Testis (tissue), 2 donors: ENCODE measurements at regions not wholly inside any gene's neighbourhood (a gene's known extent, or its start where the extent isn't known, plus 50 kb on each side); places are given as distances from the start of the nearest gene placed in this dataset.

Experiments
- DNase-seq: peaks from one replicate; pipeline ENCODE4 v3.0.0-alpha.2; 2019
- H3K27ac ChIP-seq, 2 donors: fragments of 200-600 bp; sonication (generic); one replicate each; pipeline ENCODE4 v1.5.1; 2019
- H3K27me3 ChIP-seq: fragments of 200-600 bp; sonication (generic); one replicate; pipeline ENCODE4 v1.5.1; 2019
- H3K36me3 ChIP-seq: fragments of 200-600 bp; sonication (generic); one replicate; pipeline ENCODE4 v1.5.1; 2017; ENCODE audit warnings: low read depth; ENCODE audit errors: missing control alignments
- H3K4me1 ChIP-seq: fragments of 200-600 bp; sonication (generic); one replicate; pipeline ENCODE4 v1.5.1; 2019
- H3K4me3 ChIP-seq, 2 donors: fragments of 200-600 bp; sonication (generic); one replicate each; pipeline ENCODE4 v1.5.1; 2017 to 2019
- H3K9me3 ChIP-seq: fragments of 200-600 bp; sonication (generic); one replicate; pipeline ENCODE4 v1.5.1; 2017
- POLR2A ChIP-seq: fragments of 450-650 bp; IDR thresholded peaks from one replicate; pipeline ENCODE4 v1.6.1; 2017; ENCODE audit warnings: antibody characterized with exemption, mild to moderate bottlenecking, moderate library complexity
- WGBS, 2 donors: methylation state at CpG; one replicate each; pipeline ENCODE4 v1.1.5; 2018; 5-methylcytosine and 5-hydroxymethylcytosine counted together
- intact Hi-C: fragments of 100-400 bp; cut with DNase I; formaldehyde crosslinking; loops from one replicate; pipeline ENCODE4 v1.15.1; 2023; ENCODE audit warnings: low total_unique reads
- TF ChIP-seq, protein P1 (sequence below), 3 experiments: fragments of 450-650 bp in 2 of 3; fragments of 200-600 bp in 1 of 3; sonication (generic) in 1 of 3; IDR thresholded peaks; one replicate each; pipeline ENCODE4 v1.5.1; 2016 to 2019; ENCODE audit warnings: antibody characterized with exemption in 3 of 3, mild to moderate bottlenecking in 2 of 3, moderate library complexity in 1 of 3

DNA sequence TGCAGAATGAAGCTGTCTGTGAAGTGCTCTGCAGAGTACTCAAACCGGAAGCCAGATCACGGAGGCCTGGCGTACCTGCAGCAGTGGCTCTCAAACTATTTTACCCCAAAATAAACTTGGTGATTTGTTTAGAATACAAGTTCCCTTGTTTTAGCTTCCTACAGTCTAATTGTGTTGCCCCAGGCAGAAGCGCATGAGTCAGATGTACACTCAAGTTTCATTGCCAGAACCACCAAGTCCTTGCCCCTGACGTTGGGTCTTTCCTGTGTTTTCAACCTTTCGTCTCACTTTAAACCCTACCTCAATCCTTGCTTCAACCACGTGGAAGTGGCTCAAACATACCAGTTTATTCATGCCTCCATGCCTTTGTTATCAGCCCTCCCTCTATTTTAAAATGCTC lies 66.2 kb upstream of the SLC7A11 start:
- WGBS, 2 donors, result 86 to 92% methylated on average over 7 of the region's 7 CpGs
- DNase-seq, result no peak

DNA sequence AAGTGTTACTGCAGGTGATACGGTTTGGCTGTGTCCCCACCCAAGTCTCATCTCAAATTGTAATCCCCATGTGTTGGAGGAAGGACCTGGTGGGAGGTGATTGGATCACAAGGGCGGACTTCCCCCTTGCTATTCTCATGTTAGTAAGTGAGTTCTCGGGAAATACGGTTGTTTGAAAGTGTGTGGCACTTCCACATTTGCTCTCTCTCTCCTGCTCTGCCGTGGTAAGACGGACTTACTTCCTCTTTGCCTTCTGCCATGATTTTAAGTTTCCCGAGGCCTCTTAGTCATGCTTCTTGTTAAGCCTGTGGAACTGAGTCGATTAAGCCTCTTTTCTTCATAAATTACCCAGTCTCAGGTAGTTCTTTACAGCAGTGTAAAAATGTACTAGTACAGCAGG lies 65.2 kb upstream of the SLC7A11 start:
- WGBS, 2 donors, result 89 to 90% methylated on average over 7 to 8 of the region's 8 CpGs
- no peaks in the 10 kb centered on the region for H3K9me3 ChIP-seq
- no peak overlapping the region for H3K4me3 ChIP-seq
- no peaks in the 10 kb centered on the region for H3K36me3 ChIP-seq
- peaks cover 9% of the 10 kb centered on the region for H3K4me1 ChIP-seq
- TF ChIP-seq, protein P1, sequence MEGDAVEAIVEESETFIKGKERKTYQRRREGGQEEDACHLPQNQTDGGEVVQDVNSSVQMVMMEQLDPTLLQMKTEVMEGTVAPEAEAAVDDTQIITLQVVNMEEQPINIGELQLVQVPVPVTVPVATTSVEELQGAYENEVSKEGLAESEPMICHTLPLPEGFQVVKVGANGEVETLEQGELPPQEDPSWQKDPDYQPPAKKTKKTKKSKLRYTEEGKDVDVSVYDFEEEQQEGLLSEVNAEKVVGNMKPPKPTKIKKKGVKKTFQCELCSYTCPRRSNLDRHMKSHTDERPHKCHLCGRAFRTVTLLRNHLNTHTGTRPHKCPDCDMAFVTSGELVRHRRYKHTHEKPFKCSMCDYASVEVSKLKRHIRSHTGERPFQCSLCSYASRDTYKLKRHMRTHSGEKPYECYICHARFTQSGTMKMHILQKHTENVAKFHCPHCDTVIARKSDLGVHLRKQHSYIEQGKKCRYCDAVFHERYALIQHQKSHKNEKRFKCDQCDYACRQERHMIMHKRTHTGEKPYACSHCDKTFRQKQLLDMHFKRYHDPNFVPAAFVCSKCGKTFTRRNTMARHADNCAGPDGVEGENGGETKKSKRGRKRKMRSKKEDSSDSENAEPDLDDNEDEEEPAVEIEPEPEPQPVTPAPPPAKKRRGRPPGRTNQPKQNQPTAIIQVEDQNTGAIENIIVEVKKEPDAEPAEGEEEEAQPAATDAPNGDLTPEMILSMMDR (IDR thresholded peaks at IDR 0.05), result no peak
- TF ChIP-seq POLR2A, result no peak
- no peaks in the 10 kb centered on the region for H3K27me3 ChIP-seq
- intact Hi-C loops, result no loop called here
- DNase-seq, result no peak
- no peak overlapping the region for H3K27ac ChIP-seq

More for the DNA sequence above, 66.2 kb upstream of the SLC7A11 start:
- TF ChIP-seq, protein P1 (IDR thresholded peaks at IDR 0.05), result no peak
- TF ChIP-seq POLR2A, result no peak
- H3K27me3 ChIP-seq, result no peaks in the 10 kb centered on the region
- H3K4me3 ChIP-seq, result no peak overlapping the region
- peaks cover 7% of the 10 kb centered on the region for H3K4me1 ChIP-seq
- no peaks in the 10 kb centered on the region for H3K36me3 ChIP-seq
- intact Hi-C loops, result no loop called here
- H3K27ac ChIP-seq, result peak overlapping the region in 1 of 2 donors; percentile 21
- H3K9me3 ChIP-seq, result no peaks in the 10 kb centered on the region

DNA sequence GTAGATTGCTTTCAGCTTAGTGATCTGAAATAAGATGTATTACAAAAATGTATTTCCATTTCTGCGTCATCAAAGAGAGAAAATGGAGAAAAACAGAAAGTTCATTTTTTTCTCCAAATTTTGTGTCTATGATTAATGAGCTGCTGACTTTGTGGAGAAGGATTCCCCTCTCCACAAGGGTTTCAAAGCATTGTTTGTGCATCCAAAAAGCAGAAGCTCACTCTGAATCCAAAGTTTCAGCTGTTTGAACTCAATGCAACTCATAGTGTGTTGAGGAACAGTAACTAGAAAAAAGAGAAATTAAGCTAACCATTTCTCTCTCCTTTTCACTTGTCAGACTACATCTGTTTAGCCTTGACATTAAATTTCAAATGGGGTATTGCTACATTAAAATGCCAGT lies 62.9 kb upstream of the SLC7A11 start:
- no peaks in the 10 kb centered on the region for H3K27me3 ChIP-seq
- no peaks in the 10 kb centered on the region for H3K36me3 ChIP-seq
- no peaks in the 10 kb centered on the region for H3K9me3 ChIP-seq
- 87 to 96% methylated on average over 1 of the region's 1 CpG for WGBS, 2 donors
- TF ChIP-seq, protein P1 (IDR thresholded peaks at IDR 0.05), result no peak
- TF ChIP-seq POLR2A, result no peak
- DNase-seq, result no peak
- H3K4me3 ChIP-seq, result no peak overlapping the region
- no peak overlapping the region for H3K27ac ChIP-seq
- H3K4me1 ChIP-seq, result peaks cover 18% of the 10 kb centered on the region
- intact Hi-C loops, result no loop called here

DNA sequence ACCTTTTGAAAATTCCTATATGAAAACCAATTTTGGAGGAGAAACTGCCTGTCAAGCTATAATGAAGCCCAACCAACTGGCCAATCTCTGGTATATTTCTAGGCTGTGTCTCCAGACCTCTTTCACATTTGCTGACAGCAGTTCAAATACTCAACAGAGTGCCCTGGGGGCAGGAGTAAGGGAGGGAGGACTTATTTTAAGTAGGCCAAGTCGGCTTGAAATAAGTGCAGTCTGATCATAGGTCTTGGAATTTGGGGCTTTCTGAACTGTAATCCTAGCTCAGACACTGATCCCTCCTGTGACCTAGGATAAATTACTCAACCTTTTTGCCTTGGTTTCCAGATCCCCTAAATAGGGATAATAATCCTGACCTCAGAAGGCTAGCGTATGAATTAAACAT lies 59.4 kb upstream of the SLC7A11 start:
- Histone ChIP-seq H3K4me3 (no peak overlapping the region), H3K27ac (no peak overlapping the region), H3K27me3 (no peaks in the 10 kb centered on the region), H3K36me3 (no peaks in the 10 kb centered on the region), H3K9me3 (no peaks in the 10 kb centered on the region), H3K4me1 (peaks cover 18% of the 10 kb centered on the region)
- 54 to 71% methylated on average over 2 of the region's 2 CpGs for WGBS, 2 donors
- TF ChIP-seq, protein P1 (IDR thresholded peaks at IDR 0.05), result no peak
- TF ChIP-seq POLR2A, result no peak
- no peak for DNase-seq
- intact Hi-C loops, result no loop called here

DNA sequence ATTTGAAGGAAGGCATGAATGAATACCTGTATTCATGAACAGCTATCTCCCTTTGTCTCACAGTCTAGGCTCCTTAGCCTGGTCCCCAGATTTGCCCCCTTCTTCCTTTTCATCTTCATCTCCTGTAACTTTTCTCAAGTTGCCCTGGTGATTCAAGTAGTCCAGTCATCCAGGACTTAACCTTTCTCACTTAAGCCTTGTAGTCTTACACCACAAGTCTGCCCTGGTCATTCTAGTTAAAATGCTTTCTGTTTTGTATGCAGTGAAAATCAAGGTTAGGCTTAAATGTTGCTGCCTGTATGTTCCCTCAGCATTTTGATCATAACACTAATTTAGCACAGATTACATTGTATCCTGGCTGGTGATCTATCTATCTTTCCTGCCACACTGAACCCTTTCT lies 58.5 kb upstream of the SLC7A11 start:
- no peaks in the 10 kb centered on the region for H3K27me3 ChIP-seq
- peaks cover 18% of the 10 kb centered on the region for H3K4me1 ChIP-seq
- H3K9me3 ChIP-seq, result no peaks in the 10 kb centered on the region
- intact Hi-C loops, result no loop called here
- H3K36me3 ChIP-seq, result no peaks in the 10 kb centered on the region
- no peak overlapping the region for H3K27ac ChIP-seq
- no peak overlapping the region for H3K4me3 ChIP-seq
- DNase-seq, result no peak
- TF ChIP-seq, protein P1 (IDR thresholded peaks at IDR 0.05), result no peak
- no peak for TF ChIP-seq POLR2A
